H1 (cell line): ENCODE measurements at regions not wholly inside any gene's neighbourhood (a gene's known extent, or its start where the extent isn't known, plus 50 kb on each side); places are given as distances from the start of the nearest gene placed in this dataset.

Experiments used
- CTCF ChIA-PET: fragments of 300-600 bp; sonication (Branson Sonifier 250); formaldehyde crosslinking; loops from one replicate; lab custom pipeline; 2021; ENCODE audit not compliant: partially characterized antibody; lab: Charles Lee
- POLR2A ChIA-PET: fragments of 300-600 bp; sonication (Branson Sonifier 250); formaldehyde crosslinking; loops from one replicate; lab custom pipeline; 2021; ENCODE audit warnings: inconsistent platforms; ENCODE audit not compliant: partially characterized antibody; lab: Charles Lee
- DNase-seq, 2 experiments: peaks; one replicate each; pipeline versions ENCODE4 v3.0.0 to v3.0.0-alpha.2; 2010 to 2022; ENCODE audit warnings: low spot score in 2 of 2, low read depth in 1 of 2, mixed read lengths in 1 of 2
- FAIRE-seq: peaks from 2 replicates; lab custom pipeline; 2011; peaks lifted over from hg19 to GRCh38; lab: Jason Lieb, UNC
- H2AFZ ChIP-seq: 2 replicates; pipeline ENCODE4 v1.8.1; 2012; ENCODE audit warnings: low read length, inconsistent platforms
- H2AK5ac ChIP-seq: 2 replicates; pipeline ENCODE4 v1.6.1; 2013; ENCODE audit warnings: low read depth, low read length
- H2BK120ac ChIP-seq: replicated peaks from 2 replicates; pipeline ENCODE3; 2013; ENCODE audit warnings: low read depth, low read length, inconsistent platforms
- H2BK12ac ChIP-seq: 2 replicates; pipeline ENCODE4 v1.6.1; 2013; ENCODE audit warnings: low read depth, low read length
- H2BK15ac ChIP-seq: 2 replicates; pipeline ENCODE4 v1.6.1; 2013; ENCODE audit warnings: low read length
- H2BK20ac ChIP-seq: 2 replicates; pipeline ENCODE4 v1.6.1; 2013; ENCODE audit warnings: low read length
- H2BK5ac ChIP-seq: 2 replicates; pipeline ENCODE4 v1.6.1; 2013; ENCODE audit warnings: low read depth, low read length
- H3K14ac ChIP-seq: 2 replicates; pipeline ENCODE4 v1.6.1; 2013; ENCODE audit warnings: inconsistent platforms; ENCODE audit not compliant: insufficient read length
- H3K18ac ChIP-seq: 2 replicates; pipeline ENCODE4 v1.6.1; 2013; ENCODE audit warnings: low read length; ENCODE audit errors: extremely low read depth
- H3K23ac ChIP-seq: 2 replicates; pipeline ENCODE4 v1.6.1; 2013; ENCODE audit warnings: inconsistent platforms; ENCODE audit not compliant: insufficient read length
- H3K23me2 ChIP-seq: 2 replicates; pipeline ENCODE4 v1.6.1; 2013; ENCODE audit warnings: low read depth, low read length
- H3K27ac ChIP-seq: 2 replicates; pipeline ENCODE4 v1.6.1; 2011; ENCODE audit warnings: low read depth, low read length, inconsistent platforms
- H3K27me3 ChIP-seq, 4 experiments: replicated peaks in 1 of 4; 1 replicate in 1 of 4; 2 replicates in 3 of 4; pipeline versions ENCODE4 v1.6.1 to v1.8.1; 2011 to 2013; ENCODE audit warnings: low read length in 3 of 4, mild to moderate bottlenecking in 3 of 4, inconsistent platforms in 2 of 4, mixed read lengths in 2 of 4, moderate library complexity in 1 of 4; ENCODE audit not compliant: control insufficient read depth in 3 of 4, insufficient read depth in 3 of 4; ENCODE audit errors: extremely low read depth in 1 of 4
- H3K36me3 ChIP-seq, 4 experiments: 2 replicates each; pipeline versions ENCODE4 v1.6.1 to v1.8.1; 2011 to 2013; ENCODE audit warnings: mild to moderate bottlenecking in 4 of 4, low read length in 3 of 4, moderate library complexity in 2 of 4, control low read depth in 1 of 4, inconsistent platforms in 1 of 4; ENCODE audit not compliant: insufficient read depth in 4 of 4, control insufficient read depth in 2 of 4
- H3K4ac ChIP-seq: replicated peaks from 2 replicates; pipeline ENCODE3; 2013; ENCODE audit warnings: low read length, low read depth, mixed read lengths, inconsistent platforms; ENCODE audit not compliant: insufficient read length
- H3K4me1 ChIP-seq, 4 experiments: replicated peaks in 1 of 4; 1 replicate in 1 of 4; 2 replicates in 3 of 4; pipeline versions ENCODE4 v1.6.1 to v1.8.1; 2011 to 2013; ENCODE audit warnings: low read length in 3 of 4, inconsistent platforms in 2 of 4, mixed read lengths in 1 of 4; ENCODE audit not compliant: insufficient read depth in 4 of 4, control insufficient read depth in 3 of 4
- H3K4me2 ChIP-seq, 2 experiments: 2 replicates each; pipeline versions ENCODE4 v1.6.1 to v1.8.1; 2011 to 2013; ENCODE audit warnings: low read depth in 2 of 2, low read length in 2 of 2, control low read depth in 1 of 2, inconsistent platforms in 1 of 2, mild to moderate bottlenecking in 1 of 2; ENCODE audit not compliant: insufficient read depth in 1 of 2
- H3K4me3 ChIP-seq, 4 experiments: fragments of 200-600, 300-600 bp in 1 of 4; sonication (generic), shearing (Covaris generic), sonication (Bioruptor Twin) in 1 of 4; 2 replicates each; pipeline versions ENCODE4 v1.5.1 to v1.8.1; 2011 to 2016; ENCODE audit warnings: low read length in 4 of 4, low read depth in 3 of 4, control low read depth in 2 of 4, inconsistent platforms in 2 of 4, mild to moderate bottlenecking in 2 of 4, mixed read lengths in 1 of 4, moderate library complexity in 1 of 4; ENCODE audit not compliant: insufficient read depth in 2 of 4; ENCODE audit errors: extremely low read depth in 1 of 4
- H3K56ac ChIP-seq: replicated peaks from 2 replicates; pipeline ENCODE3; 2013; ENCODE audit warnings: low read depth, mild to moderate bottlenecking, mixed read lengths, low read length, inconsistent platforms; ENCODE audit not compliant: insufficient read length
- H3K79me1 ChIP-seq: 2 replicates; pipeline ENCODE4 v1.6.1; 2013; ENCODE audit warnings: low read depth, low read length, control low read depth
- H3K79me2 ChIP-seq, 2 experiments: 2 replicates each; pipeline versions ENCODE4 v1.6.1 to v1.8.1; 2012 to 2013; ENCODE audit warnings: low read length in 2 of 2, mild to moderate bottlenecking in 2 of 2, inconsistent platforms in 1 of 2; ENCODE audit not compliant: insufficient read depth in 2 of 2, control insufficient read depth in 1 of 2
- H3K9ac ChIP-seq, 4 experiments: replicated peaks in 1 of 4; 1 replicate in 1 of 4; 2 replicates in 3 of 4; pipeline versions ENCODE4 v1.6.1 to v1.8.1; 2011 to 2013; ENCODE audit warnings: low read depth in 3 of 4, low read length in 3 of 4, control low read depth in 2 of 4, mild to moderate bottlenecking in 2 of 4, moderate library complexity in 2 of 4, inconsistent platforms in 1 of 4; ENCODE audit errors: extremely low read depth in 1 of 4
- H3K9me3 ChIP-seq, 2 experiments: 2 replicates each; pipeline versions ENCODE4 v1.6.1 to v1.8.1; 2012 to 2013; ENCODE audit warnings: mild to moderate bottlenecking in 2 of 2, moderate library complexity in 2 of 2, control low read depth in 1 of 2, inconsistent platforms in 1 of 2, low read depth in 1 of 2, low read length in 1 of 2, mixed read lengths in 1 of 2; ENCODE audit not compliant: insufficient read depth in 2 of 2
- H4K20me1 ChIP-seq, 2 experiments: replicated peaks in 1 of 2; 2 replicates each; pipeline versions ENCODE3 to v1.8.1; 2011 to 2013; ENCODE audit warnings: inconsistent platforms in 2 of 2, low read length in 2 of 2, mild to moderate bottlenecking in 1 of 2; ENCODE audit not compliant: insufficient read depth in 2 of 2, control insufficient read depth in 1 of 2
- H4K5ac ChIP-seq: 2 replicates; pipeline ENCODE4 v1.6.1; 2013; ENCODE audit warnings: low read length, low read depth, mixed read lengths, inconsistent platforms; ENCODE audit not compliant: insufficient read length
- H4K8ac ChIP-seq: 2 replicates; pipeline ENCODE4 v1.8.0; 2013; ENCODE audit warnings: mild to moderate bottlenecking, moderate library complexity, low read length, inconsistent platforms; ENCODE audit not compliant: insufficient read depth; ENCODE audit errors: extremely low read depth
- H4K91ac ChIP-seq: replicated peaks from 2 replicates; pipeline ENCODE3; 2013; ENCODE audit warnings: low read length, mixed read lengths, inconsistent platforms; ENCODE audit not compliant: insufficient read length
- EP300 ChIP-seq, 2 experiments: IDR thresholded peaks; 1 replicate in 1 of 2; 2 replicates in 1 of 2; pipeline ENCODE4 v1.6.1; 2011 to 2012; ENCODE audit warnings: low read depth in 2 of 2, low read length in 2 of 2, mild to moderate bottlenecking in 2 of 2, borderline replicate concordance in 1 of 2, inconsistent platforms in 1 of 2, moderate library complexity in 1 of 2
- EZH2 ChIP-seq: fragments of 200-600 bp; sonication (generic); IDR thresholded peaks from 2 replicates; pipeline ENCODE4 v1.7.1; 2012; ENCODE audit warnings: low read depth, mild to moderate bottlenecking, moderate library complexity, low read length, inconsistent platforms; ENCODE audit not compliant: severe bottlenecking
- GTF2F1 ChIP-seq: IDR thresholded peaks from 2 replicates; pipeline ENCODE4 v1.6.1; 2012; ENCODE audit warnings: low read depth, low read length, improper control_type of control experiment, borderline replicate concordance
- SRF ChIP-seq: IDR thresholded peaks from 2 replicates; pipeline ENCODE4 v1.6.1; 2011; ENCODE audit warnings: mild to moderate bottlenecking, low read depth, low read length, moderate library complexity
- TAF1 ChIP-seq: IDR thresholded peaks from 2 replicates; pipeline ENCODE4 v1.6.1; 2011; ENCODE audit warnings: mild to moderate bottlenecking, low read depth, low read length
- WGBS, 2 experiments: shearing (Covaris generic) in 1 of 2; methylation state at CpG; one replicate each; pipeline versions ENCODE4 v1.1.6 to v1.1.7; 2013 to 2015; ENCODE audit warnings: low lambda C conversion rate in 2 of 2, mixed read lengths in 2 of 2, inconsistent platforms in 1 of 2, low coverage in 1 of 2, missing lambda C conversion rate in 1 of 2; ENCODE audit not compliant: insufficient replicate concordance in 2 of 2, insufficient coverage in 1 of 2, insufficient read length in 1 of 2; ENCODE audit errors: extremely low coverage in 1 of 2, missing lambda C conversion rate in 1 of 2; 5-methylcytosine and 5-hydroxymethylcytosine counted together

GRCh38 chr4:120616041-120616440, 306.5 kb downstream of the PRDM5 start:
- no peaks in the 10 kb centered on the region for H4K20me1 ChIP-seq

More at GRCh38 chr4:120616041-120616440, 306.5 kb downstream of the PRDM5 start:
- ChIA-PET CTCF (interaction anchor here (1.2 to 1.6 kb wide), 2 partner anchors 9 to 11 kb away, joined by 3 to 6 read pairs; no protein-coding TSS in a partner anchor), POLR2A (no interaction called here)
- Histone ChIP-seq H2BK120ac (no peak overlapping the region), H3K79me2 (no peaks in the 10 kb centered on the region), H3K27ac (no peak overlapping the region), H3K79me1 (no peaks in the 10 kb centered on the region), H3K4me1 (no peaks in the 10 kb centered on the region), H3K4ac (no peak overlapping the region), H2BK20ac (no peak overlapping the region), H4K8ac (no peak overlapping the region), H2AK5ac (no peak overlapping the region), H3K23ac (no peak overlapping the region), H3K9ac (no peak overlapping the region), H2BK15ac (no peak overlapping the region), H3K23me2 (no peaks in the 10 kb centered on the region), H3K9me3 (no peaks in the 10 kb centered on the region), H3K56ac (no peak overlapping the region), H3K18ac (no peak overlapping the region), H3K4me2 (no peak overlapping the region), H2BK12ac (no peak overlapping the region), H3K4me3 (no peak overlapping the region), H2BK5ac (no peak overlapping the region), H2AFZ (no peak overlapping the region), H3K36me3 (no peaks in the 10 kb centered on the region), H4K91ac (no peak overlapping the region), H3K14ac (no peak overlapping the region), H3K27me3 (no peaks in the 10 kb centered on the region), H4K5ac (no peak overlapping the region)
- DNase-seq = no peak
- no peak for FAIRE-seq
- TF ChIP-seq EP300 (IDR thresholded peaks at IDR 0.05; ENCODE audit: borderline replicate concordance in 1 of 2, low read depth in 2 of 2, low read length in 2 of 2) (no peak), SRF (no peak), GTF2F1 (no peak), TAF1 (no peak), EZH2 (no peak)
- WGBS, 2 experiments = 93% methylated on average over 1 of the region's 1 CpG; no CpG with 5 or more reads in 1 of the 2 experiments
